ENCODE measurements at regions not wholly inside any gene's neighbourhood (a gene's known extent, or its start where the extent isn't known, plus 50 kb on each side); places are given as distances from the start of the nearest gene placed in this dataset.

- ATAC-seq (replicated peaks in 6 of 8): no peak
- Histone ChIP-seq H3K27ac (no peak overlapping the region), H3K4me1 (replicated peaks in 1 of 2) (no peaks in the 10 kb centered on the region), H3K4me3 (no peak overlapping the region)
- WGBS, 10 experiments: 0 to 91% (median 75%) methylated on average over 1 of the region's 1 CpG; no CpG with 5 or more reads in 3 of the 10 experiments
- in situ Hi-C loops (cut with MboI; ENCODE audit: low pct_unique_long_range_greater_than_20kb in 2 of 9, low sequenced_read_pairs in 9 of 9, unreplicated experiment in 9 of 9): no loop called here
Observed at GRCh38 chr2:14273650-14274049, 358.9 kb upstream of the LRATD1 start.

GRCh38 chr2:14284244-14284643 lies 348.3 kb upstream of the LRATD1 start:
- ATAC-seq (replicated peaks in 6 of 8): peak in 3 of 8 experiments; percentile 43 to 57 (median 54)
- no peak overlapping the region for H3K27ac ChIP-seq
- in situ Hi-C loops (cut with MboI; ENCODE audit: low pct_unique_long_range_greater_than_20kb in 2 of 9, low sequenced_read_pairs in 9 of 9, unreplicated experiment in 9 of 9): no loop called here

GRCh38 chr2:14285812-14286211 lies 346.7 kb upstream of the LRATD1 start:
- in situ Hi-C loops (cut with MboI; ENCODE audit: low pct_unique_long_range_greater_than_20kb in 2 of 9, low sequenced_read_pairs in 9 of 9, unreplicated experiment in 9 of 9): no loop called here
- peaks cover 0 to 10% of the 10 kb centered on the region in 2 donors for H3K4me1 ChIP-seq (replicated peaks in 1 of 2)
- 0 to 100% (median 65%) methylated on average over 1 of the region's 1 CpG; no CpG with 5 or more reads in 2 of the 10 experiments for WGBS, 10 experiments
- H3K27ac ChIP-seq: no peak overlapping the region
- H3K4me3 ChIP-seq: no peak overlapping the region
- no peak for ATAC-seq (replicated peaks in 6 of 8)

More at GRCh38 chr2:14284244-14284643, 348.3 kb upstream of the LRATD1 start:
- Histone ChIP-seq H3K4me3 (no peak overlapping the region), H3K4me1 (replicated peaks in 1 of 2) (peaks cover 0 to 10% of the 10 kb centered on the region in 2 donors)

- no peak overlapping the region for H3K27ac ChIP-seq
- 0 to 100% (median 0%) methylated on average over 1 of the region's 3 CpGs; no CpG with 5 or more reads in 3 of the 10 experiments for WGBS, 10 experiments
- in situ Hi-C loops (cut with MboI; ENCODE audit: low pct_unique_long_range_greater_than_20kb in 2 of 9, low sequenced_read_pairs in 9 of 9, unreplicated experiment in 9 of 9): no loop called here
- H3K4me1 ChIP-seq (replicated peaks in 1 of 2): peaks cover 0 to 10% of the 10 kb centered on the region in 2 donors
- no peak overlapping the region for H3K4me3 ChIP-seq
- ATAC-seq (replicated peaks in 6 of 8): peak in 1 of 8 experiments; percentile 18
Observed at GRCh38 chr2:14288016-14288415, 344.5 kb upstream of the LRATD1 start.

- WGBS, 10 experiments: 0 to 58% (median 20%) methylated on average over 1 to 3 of the region's 3 CpGs; no CpG with 5 or more reads in 1 of the 10 experiments
- H3K27ac ChIP-seq: no peak overlapping the region
- no peaks in the 10 kb centered on the region for H3K4me1 ChIP-seq (replicated peaks in 1 of 2)
- ATAC-seq (replicated peaks in 6 of 8): no peak
- no peak overlapping the region for H3K4me3 ChIP-seq
- in situ Hi-C loops (cut with MboI; ENCODE audit: low pct_unique_long_range_greater_than_20kb in 2 of 9, low sequenced_read_pairs in 9 of 9, unreplicated experiment in 9 of 9): no loop called here
Observed at GRCh38 chr2:14292964-14293363, 339.6 kb upstream of the LRATD1 start.

GRCh38 chr2:14297340-14297739 lies 335.2 kb upstream of the LRATD1 start:
- in situ Hi-C loops (cut with MboI; ENCODE audit: low pct_unique_long_range_greater_than_20kb in 2 of 9, low sequenced_read_pairs in 9 of 9, unreplicated experiment in 9 of 9): no loop called here
- H3K4me1 ChIP-seq (replicated peaks in 1 of 2): no peaks in the 10 kb centered on the region
- WGBS, 10 experiments: 21 to 96% (median 80%) methylated on average over 1 to 2 of the region's 2 CpGs; no CpG with 5 or more reads in 1 of the 10 experiments
- no peak overlapping the region for H3K27ac ChIP-seq
- H3K4me3 ChIP-seq: no peak overlapping the region
- no peak for ATAC-seq (replicated peaks in 6 of 8)

- Histone ChIP-seq H3K4me1 (replicated peaks in 1 of 2) (no peaks in the 10 kb centered on the region), H3K27ac (no peak overlapping the region), H3K4me3 (no peak overlapping the region)
- 0 to 100% (median 100%) methylated on average over 1 of the region's 1 CpG; no CpG with 5 or more reads in 5 of the 10 experiments for WGBS, 10 experiments
- no peak for ATAC-seq (replicated peaks in 6 of 8)
- in situ Hi-C loops (cut with MboI; ENCODE audit: low pct_unique_long_range_greater_than_20kb in 2 of 9, low sequenced_read_pairs in 9 of 9, unreplicated experiment in 9 of 9): no loop called here
Observed at GRCh38 chr2:14297906-14298305, 334.6 kb upstream of the LRATD1 start.

GRCh38 chr2:14301331-14301730 lies 331.2 kb upstream of the LRATD1 start:
- H3K4me1 ChIP-seq (replicated peaks in 1 of 2): no peaks in the 10 kb centered on the region
- no peak for ATAC-seq (replicated peaks in 6 of 8)
- no peak overlapping the region for H3K4me3 ChIP-seq
- H3K27ac ChIP-seq: no peak overlapping the region
- WGBS, 10 experiments: 0 to 100% (median 65%) methylated on average over 1 to 2 of the region's 2 CpGs; no CpG with 5 or more reads in 4 of the 10 experiments
- in situ Hi-C loops (cut with MboI; ENCODE audit: low pct_unique_long_range_greater_than_20kb in 2 of 9, low sequenced_read_pairs in 9 of 9, unreplicated experiment in 9 of 9): no loop called here

GRCh38 chr2:14303366-14304115 lies 329.0 kb upstream of the LRATD1 start:
- Histone ChIP-seq H3K27ac (no peak overlapping the region), H3K4me1 (replicated peaks in 1 of 2) (no peaks in the 10 kb centered on the region), H3K4me3 (no peak overlapping the region)
- ATAC-seq (replicated peaks in 6 of 8): no peak
- WGBS, 10 experiments: 37 to 100% (median 89%) methylated on average over 1 to 3 of the region's 3 CpGs
- in situ Hi-C loops (cut with MboI; ENCODE audit: low pct_unique_long_range_greater_than_20kb in 2 of 9, low sequenced_read_pairs in 9 of 9, unreplicated experiment in 9 of 9): no loop called here

GRCh38 chr2:14304326-14304725 lies 328.2 kb upstream of the LRATD1 start:
- in situ Hi-C loops (cut with MboI; ENCODE audit: low pct_unique_long_range_greater_than_20kb in 2 of 9, low sequenced_read_pairs in 9 of 9, unreplicated experiment in 9 of 9): no loop called here
- no peak for ATAC-seq (replicated peaks in 6 of 8)
- Histone ChIP-seq H3K27ac (no peak overlapping the region), H3K4me1 (replicated peaks in 1 of 2) (no peaks in the 10 kb centered on the region), H3K4me3 (no peak overlapping the region)

- in situ Hi-C loops (cut with MboI; ENCODE audit: low pct_unique_long_range_greater_than_20kb in 2 of 9, low sequenced_read_pairs in 9 of 9, unreplicated experiment in 9 of 9): no loop called here
- peak in 2 of 8 experiments; percentile 30 to 78 for ATAC-seq (replicated peaks in 6 of 8)
- Histone ChIP-seq H3K4me1 (replicated peaks in 1 of 2) (no peaks in the 10 kb centered on the region), H3K4me3 (no peak overlapping the region), H3K27ac (no peak overlapping the region)
- 0 to 100% (median 32%) methylated on average over 2 to 3 of the region's 3 CpGs; no CpG with 5 or more reads in 3 of the 10 experiments for WGBS, 10 experiments
Observed at GRCh38 chr2:14306268-14306861, 326.2 kb upstream of the LRATD1 start.

- no peak overlapping the region for H3K4me3 ChIP-seq
- no peaks in the 10 kb centered on the region for H3K4me1 ChIP-seq (replicated peaks in 1 of 2)
- no peak overlapping the region for H3K27ac ChIP-seq
- peak in 1 of 8 experiments; percentile 74 for ATAC-seq (replicated peaks in 6 of 8)
- in situ Hi-C loops (cut with MboI; ENCODE audit: low pct_unique_long_range_greater_than_20kb in 2 of 9, low sequenced_read_pairs in 9 of 9, unreplicated experiment in 9 of 9): no loop called here
- 0 to 86% (median 47%) methylated on average over 1 to 3 of the region's 3 CpGs; no CpG with 5 or more reads in 2 of the 10 experiments for WGBS, 10 experiments
Observed at GRCh38 chr2:14313341-14313740, 319.2 kb upstream of the LRATD1 start.

- in situ Hi-C loops (cut with MboI; ENCODE audit: low pct_unique_long_range_greater_than_20kb in 2 of 9, low sequenced_read_pairs in 9 of 9, unreplicated experiment in 9 of 9): no loop called here
- Histone ChIP-seq H3K4me1 (replicated peaks in 1 of 2) (no peaks in the 10 kb centered on the region), H3K27ac (no peak overlapping the region), H3K4me3 (no peak overlapping the region)
- no peak for ATAC-seq (replicated peaks in 6 of 8)
- WGBS, 10 experiments: 0 to 75% (median 33%) methylated on average over 1 of the region's 1 CpG; no CpG with 5 or more reads in 3 of the 10 experiments
Observed at GRCh38 chr2:14316594-14316993, 315.9 kb upstream of the LRATD1 start.

- Histone ChIP-seq H3K4me1 (replicated peaks in 1 of 2) (no peaks in the 10 kb centered on the region), H3K4me3 (no peak overlapping the region), H3K27ac (no peak overlapping the region)
- ATAC-seq (replicated peaks in 6 of 8): no peak
- in situ Hi-C loops (cut with MboI; ENCODE audit: low pct_unique_long_range_greater_than_20kb in 2 of 9, low sequenced_read_pairs in 9 of 9, unreplicated experiment in 9 of 9): no loop called here
- WGBS, 10 experiments: 7 to 100% (median 75%) methylated on average over 1 to 4 of the region's 4 CpGs
Observed at GRCh38 chr2:14321357-14321756, 311.2 kb upstream of the LRATD1 start.
